Right hindlimb (tissue), 1 donor: ENCODE measurements at regions not wholly inside any gene's neighbourhood (a gene's known extent, or its start where the extent isn't known, plus 50 kb on each side); places are given as distances from the start of the nearest gene placed in this dataset.

Experiments used
- DNase-seq: peaks from one replicate; pipeline ENCODE4 v3.0.0-alpha.2; 2018

GRCh38 chr5:51279983-51280706 lies 103.1 kb upstream of the ISL1 start:
- DNase-seq = no peak

- no peak for DNase-seq
Observed at GRCh38 chr5:51286046-51286445, 97.2 kb upstream of the ISL1 start.

GRCh38 chr5:51302343-51302742 lies 80.9 kb upstream of the ISL1 start:
- DNase-seq = no peak

GRCh38 chr5:51326844-51327243 lies 56.4 kb upstream of the ISL1 start:
- no peak for DNase-seq
